GM18867 (cell line): ENCODE measurements at regions not wholly inside any gene's neighbourhood (a gene's known extent, or its start where the extent isn't known, plus 50 kb on each side); places are given as distances from the start of the nearest gene placed in this dataset.

ENCODE experiments used
- ATAC-seq: cut with Tn5 transposase; IDR thresholded peaks from one replicate; pipeline ENCODE4 v1.9.1; 2021; ENCODE audit warnings: mild to moderate bottlenecking, moderate library complexity; ENCODE audit not compliant: unreplicated experiment

- ATAC-seq, result no peak
These were observed 360.6 kb upstream of the TNP1 start for GRCh38 chr2:217220228-217221013.

- no peak for ATAC-seq
These were observed 359.3 kb upstream of the TNP1 start for GRCh38 chr2:217219164-217219520.

DNA sequence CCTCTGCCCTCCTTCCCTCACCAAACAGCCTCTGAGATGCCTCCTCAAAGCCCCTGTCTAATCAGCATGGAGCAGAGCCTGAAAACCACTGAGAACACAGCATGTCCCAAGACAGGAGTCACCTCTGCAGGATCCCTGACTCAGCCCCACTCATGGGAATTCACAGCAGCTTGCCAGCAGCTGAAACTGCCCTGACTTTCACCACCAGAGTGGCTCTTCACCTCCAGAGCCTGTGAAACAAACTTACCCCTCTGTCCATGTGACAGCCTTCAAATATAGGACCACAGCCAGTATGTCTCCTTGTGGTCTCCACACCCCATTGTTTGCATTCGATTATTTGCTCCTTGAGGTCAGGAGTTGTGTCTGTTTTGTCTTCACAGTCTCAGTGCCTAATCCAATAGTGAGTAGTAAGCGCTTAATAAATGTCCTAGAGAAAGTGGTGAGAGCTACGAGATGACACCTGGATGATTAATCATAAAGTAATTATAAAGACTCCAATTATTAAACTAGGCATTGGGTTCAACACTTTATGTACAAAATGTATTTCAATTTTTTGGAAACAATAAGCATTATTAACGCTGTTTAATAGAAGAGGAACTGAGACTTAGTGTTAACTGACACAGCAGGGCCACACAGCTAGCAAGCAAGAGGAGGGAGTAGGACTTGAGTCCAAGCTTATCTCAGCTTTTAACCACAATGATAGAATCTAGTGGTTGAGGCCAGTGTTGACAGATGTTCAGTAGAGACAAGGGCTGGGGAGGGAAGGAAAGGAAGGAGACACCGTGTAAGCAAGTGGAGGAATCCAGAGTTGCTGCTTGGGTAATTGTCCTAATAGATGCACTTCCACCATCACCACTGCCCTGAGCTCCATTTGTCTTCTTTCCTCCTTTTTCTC lies 358.7 kb upstream of the TNP1 start:
- peak; percentile 73 for ATAC-seq

- no peak for ATAC-seq
These were observed 357.1 kb upstream of the TNP1 start for GRCh38 chr2:217216982-217217381.

- no peak for ATAC-seq
These were observed 356.5 kb upstream of the TNP1 start for GRCh38 chr2:217216316-217216715.

GRCh38 chr2:217215877-217216276 lies 356.0 kb upstream of the TNP1 start:
- no peak for ATAC-seq

DNA sequence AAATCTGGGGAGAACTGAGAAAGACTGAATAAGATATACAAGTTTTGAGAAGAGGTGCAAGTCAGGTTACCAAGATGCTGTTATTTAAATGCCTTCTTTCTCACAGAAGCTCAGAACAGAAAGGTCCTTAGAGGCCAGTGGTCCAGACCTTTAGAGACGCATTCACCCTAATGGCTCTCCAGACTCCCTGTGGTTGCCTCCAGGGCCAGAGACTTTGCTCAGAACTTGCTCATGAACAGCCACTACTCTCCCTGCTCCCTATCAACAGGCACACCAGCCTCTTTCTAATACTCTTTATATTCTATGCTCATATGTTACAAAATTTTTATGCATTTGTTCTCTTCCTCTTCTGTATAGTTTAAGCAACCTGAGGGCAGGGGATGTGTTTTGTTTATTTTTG lies 349.0 kb upstream of the TNP1 start:
- no peak for ATAC-seq

DNA sequence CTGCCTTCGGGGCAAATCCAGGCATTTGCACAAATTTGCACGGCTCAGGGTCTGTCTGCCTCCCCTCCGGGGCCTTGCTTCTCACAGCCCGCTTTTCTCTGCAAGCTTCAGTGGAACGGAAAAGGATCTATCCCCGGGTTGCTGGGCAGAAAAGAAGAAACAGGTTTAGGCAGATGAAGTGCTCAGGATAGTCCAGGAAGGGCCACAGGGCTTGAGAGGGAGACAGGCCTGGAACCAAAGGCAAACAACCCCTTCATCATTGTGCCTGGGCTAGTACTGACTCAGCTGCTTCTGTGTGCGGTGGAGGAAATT lies 347.8 kb upstream of the TNP1 start:
- no peak for ATAC-seq

- ATAC-seq, result no peak
These were observed 347.2 kb upstream of the TNP1 start for GRCh38 chr2:217206907-217207698.

DNA sequence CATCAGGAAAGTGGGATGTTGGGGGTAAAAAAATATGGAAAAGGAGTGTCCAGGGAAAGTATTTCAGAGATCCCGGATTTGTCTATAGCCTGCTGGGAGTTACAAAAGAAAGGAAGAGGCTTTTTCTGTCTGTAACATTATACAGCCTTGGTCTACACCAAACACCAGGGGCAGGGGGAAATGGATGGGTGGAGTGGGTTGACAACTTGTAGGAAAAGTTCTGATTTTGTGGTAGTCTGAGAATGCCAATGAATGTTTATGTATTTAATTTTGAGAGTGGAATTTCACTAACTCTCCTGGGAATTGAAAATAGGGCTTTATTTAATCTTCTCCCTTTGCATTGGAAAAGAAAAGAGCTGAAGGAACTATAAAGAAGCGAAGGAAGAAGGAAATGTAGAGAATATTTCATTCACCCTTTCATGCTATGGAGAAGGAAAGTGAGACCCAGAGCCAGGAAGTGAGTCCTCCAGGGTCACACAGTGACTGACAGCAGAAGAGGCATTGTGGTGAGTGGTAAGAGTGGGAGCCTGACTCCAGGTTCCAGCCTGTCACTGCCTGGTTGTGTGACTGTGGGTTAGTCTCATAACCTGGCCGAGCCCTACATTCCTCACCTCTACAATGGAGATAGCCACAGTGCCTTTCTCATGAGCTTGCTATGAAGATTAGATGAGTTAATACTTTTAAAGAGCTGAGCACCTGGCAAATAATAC lies 346.3 kb upstream of the TNP1 start:
- no peak for ATAC-seq

DNA sequence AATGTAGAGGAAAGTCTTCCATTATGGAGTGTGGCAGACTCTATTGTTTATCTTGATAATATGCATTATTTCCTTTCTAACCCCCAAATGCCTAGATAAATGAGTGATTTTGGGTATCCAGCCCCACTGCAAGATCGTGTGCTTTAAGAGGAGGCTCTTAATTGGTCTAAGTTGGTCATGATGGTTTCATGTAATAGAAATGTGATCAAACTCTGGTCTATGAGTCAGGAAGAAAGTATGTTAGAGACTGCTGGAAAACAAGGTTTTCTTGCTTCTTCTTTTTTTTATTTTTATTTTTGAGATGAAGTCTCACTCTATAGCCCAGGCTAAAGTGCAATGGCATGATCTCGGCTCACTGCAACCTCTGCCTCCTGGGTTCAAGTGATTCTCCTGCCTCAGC lies 344.5 kb upstream of the TNP1 start:
- no peak for ATAC-seq

DNA sequence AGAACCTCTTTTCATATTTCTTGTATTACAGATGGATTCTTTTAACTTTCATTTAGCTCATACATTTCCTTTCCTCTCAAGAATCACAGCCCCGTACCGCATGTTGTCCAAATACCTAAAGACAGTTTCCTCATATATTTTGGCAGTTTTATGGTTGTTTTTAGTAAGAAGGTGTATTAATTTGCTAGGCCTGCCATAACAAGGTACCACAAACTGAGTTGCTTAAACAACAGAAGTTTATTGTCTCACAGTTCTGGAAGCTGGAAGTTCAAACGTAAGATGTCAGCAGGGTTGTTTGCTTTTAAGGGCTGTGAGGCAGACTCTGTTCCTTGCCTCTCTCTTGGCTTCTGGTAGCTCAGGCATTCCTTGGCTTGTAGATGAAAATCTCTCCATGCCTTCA lies 343.2 kb upstream of the TNP1 start:
- ATAC-seq, result no peak

- ATAC-seq, result no peak
These were observed 339.4 kb upstream of the TNP1 start for GRCh38 chr2:217199255-217199630.

- ATAC-seq, result no peak
These were observed 336.0 kb upstream of the TNP1 start for GRCh38 chr2:217195658-217196446.

GRCh38 chr2:217195016-217195415 lies 335.2 kb upstream of the TNP1 start:
- no peak for ATAC-seq

DNA sequence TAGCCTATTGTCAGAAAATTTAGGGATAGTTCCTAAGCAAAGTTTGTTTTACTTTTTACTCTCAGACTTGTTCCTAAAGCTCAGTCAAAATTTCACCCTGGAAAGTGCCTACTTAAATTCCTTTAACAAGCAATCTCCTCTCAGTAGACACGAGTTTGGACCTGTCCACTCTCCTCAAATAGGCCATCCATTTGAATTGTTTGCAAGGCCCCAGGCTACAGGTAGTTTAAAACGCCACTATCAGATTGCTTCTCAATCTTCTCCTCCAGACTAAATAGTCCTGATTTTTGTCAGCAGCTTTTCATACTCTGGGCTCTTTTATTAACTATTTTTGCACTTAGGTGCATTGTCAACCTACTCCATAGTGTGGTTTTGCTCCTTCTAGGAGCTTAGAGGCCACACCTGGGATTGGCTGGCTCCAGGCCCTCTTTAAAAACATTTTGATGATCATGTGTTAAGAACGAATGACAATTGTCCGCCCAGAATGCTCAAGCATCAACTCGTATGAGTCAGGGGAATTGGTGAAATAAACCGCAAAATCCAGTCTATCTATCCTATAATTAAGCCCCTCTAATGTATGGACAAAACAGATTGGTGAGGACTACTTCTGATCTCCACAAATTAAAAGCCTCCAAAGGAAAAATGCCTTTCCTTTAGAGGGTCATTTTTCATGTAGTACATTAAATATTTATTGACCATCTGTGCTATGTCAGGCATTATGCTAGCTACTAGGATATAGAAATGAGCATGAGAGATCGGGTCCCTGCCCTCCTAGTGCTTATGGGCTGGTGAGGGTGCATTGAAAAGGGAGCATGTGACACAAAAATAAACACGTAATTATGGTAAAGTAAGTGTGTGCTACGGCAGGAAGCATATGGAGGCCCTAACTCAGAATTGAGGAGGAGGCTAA lies 333.8 kb upstream of the TNP1 start:
- ATAC-seq, result no peak

- ATAC-seq, result no peak
These were observed 332.5 kb upstream of the TNP1 start for GRCh38 chr2:217192366-217192765.

- ATAC-seq, result no peak
These were observed 329.9 kb upstream of the TNP1 start for GRCh38 chr2:217189747-217190146.

DNA sequence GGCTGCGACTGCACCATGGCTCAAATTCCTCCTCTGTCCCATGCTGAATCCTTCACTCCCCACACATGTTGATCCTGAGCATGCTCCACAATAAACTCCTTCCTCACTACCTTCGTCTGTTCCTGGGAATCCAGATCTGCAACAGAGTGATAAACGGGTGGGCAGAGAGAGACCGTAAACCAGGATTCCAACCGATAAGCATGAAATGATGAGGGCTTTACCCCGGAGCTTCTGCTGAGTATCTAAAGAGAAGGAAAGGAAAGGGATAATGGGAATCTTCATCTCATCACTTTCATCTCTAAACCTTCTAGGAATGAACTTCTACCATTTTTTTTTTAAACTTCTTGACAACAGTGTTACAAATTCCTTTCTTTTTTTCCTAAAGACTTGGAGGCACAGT lies 329.3 kb upstream of the TNP1 start:
- no peak for ATAC-seq
